WTC11 (cell line): ENCODE measurements at regions not wholly inside any gene's neighbourhood (a gene's known extent, or its start where the extent isn't known, plus 50 kb on each side); places are given as distances from the start of the nearest gene placed in this dataset.

Experiments used
- ATAC-seq: fragments of 200-7000 bp; cut with Tn5 transposase; 2 replicates; pipeline ENCODE4 v1.10.0; 2021; ENCODE audit warnings: mild to moderate bottlenecking, moderate library complexity
- CTCF ChIA-PET: fragments of 300-600 bp; sonication (Branson Sonifier 250); formaldehyde crosslinking; loops from one replicate; lab custom pipeline; 2021; ENCODE audit warnings: antibody characterized with exemption; lab: Charles Lee
- POLR2A ChIA-PET: fragments of 350-600 bp; sonication (Branson Sonifier 250); formaldehyde crosslinking; loops from one replicate; lab custom pipeline; 2021; ENCODE audit warnings: antibody characterized with exemption; lab: Charles Lee
- DNase-seq: peaks from one replicate; pipeline ENCODE4 v3.0.0; 2021; ENCODE audit warnings: low spot score
- H3K27ac Mint-ChIP-seq: 2 replicates; pipeline ENCODE4 v1.8.0; 2021; ENCODE audit warnings: mixed read lengths
- H3K27me3 Mint-ChIP-seq: 2 replicates; pipeline ENCODE4 v1.8.0; 2021; ENCODE audit warnings: low read depth, mild to moderate bottlenecking, moderate library complexity, mixed read lengths
- H3K36me3 Mint-ChIP-seq: 2 replicates; pipeline ENCODE4 v1.8.0; 2021; ENCODE audit warnings: mixed read lengths
- H3K4me1 Mint-ChIP-seq: 2 replicates; pipeline ENCODE4 v1.8.0; 2022; ENCODE audit warnings: mixed read lengths
- H3K4me3 Mint-ChIP-seq: 2 replicates; pipeline ENCODE4 v1.8.0; 2021; ENCODE audit warnings: mild to moderate bottlenecking, moderate library complexity, mixed read lengths
- H3K9me3 Mint-ChIP-seq: 2 replicates; pipeline ENCODE4 v1.8.0; 2021; ENCODE audit warnings: mixed read lengths
- ATF1 ChIP-seq: sonication (generic); formaldehyde crosslinking; IDR thresholded peaks from 2 replicates; pipeline ENCODE4 v1.8.1; 2023; ENCODE audit warnings: mild to moderate bottlenecking, moderate library complexity, missing genetic modification reagents
- ELF4 ChIP-seq: sonication (generic); formaldehyde crosslinking; IDR thresholded peaks from 2 replicates; pipeline ENCODE4 v1.8.1; 2022; ENCODE audit warnings: low read depth, mild to moderate bottlenecking, moderate library complexity, missing genetic modification reagents
- ESRRA ChIP-seq: sonication (generic); formaldehyde crosslinking; IDR thresholded peaks from 2 replicates; pipeline ENCODE4 v1.8.1; 2022; ENCODE audit warnings: mild to moderate bottlenecking, missing genetic modification reagents, borderline replicate concordance
- GRHL2 ChIP-seq: fragments of 250-450 bp; sonication (Bioruptor Pico); IDR thresholded peaks from 2 replicates; pipeline ENCODE4 v1.8.0; 2022; ENCODE audit warnings: mild to moderate bottlenecking, moderate library complexity; ENCODE audit not compliant: insufficient replicate concordance, severe bottlenecking
- JUN ChIP-seq: sonication (generic); formaldehyde crosslinking; IDR thresholded peaks from 2 replicates; pipeline ENCODE4 v1.8.0; 2023; ENCODE audit warnings: mild to moderate bottlenecking, missing genetic modification reagents
- MLX ChIP-seq: sonication (generic); formaldehyde crosslinking; IDR thresholded peaks from 2 replicates; pipeline ENCODE4 v1.8.1; 2023; ENCODE audit warnings: mild to moderate bottlenecking, missing genetic modification reagents, moderate library complexity
- NFATC4 ChIP-seq: fragments of 250-450 bp; sonication (Bioruptor Pico); IDR thresholded peaks from 2 replicates; pipeline ENCODE4 v1.9.0; 2021; ENCODE audit warnings: mild to moderate bottlenecking
- NFE2L1 ChIP-seq: sonication (generic); formaldehyde crosslinking; IDR thresholded peaks from 2 replicates; pipeline ENCODE4 v1.8.1; 2023; ENCODE audit warnings: missing genetic modification reagents
- NFYB ChIP-seq: sonication (generic); formaldehyde crosslinking; conservative IDR thresholded peaks from 2 replicates; pipeline ENCODE4 v1.8.0; 2022; ENCODE audit warnings: low read depth, missing genetic modification reagents
- NR1H2 ChIP-seq: sonication (generic); formaldehyde crosslinking; IDR thresholded peaks from 2 replicates; pipeline ENCODE4 v1.9.0; 2021; ENCODE audit warnings: mild to moderate bottlenecking, moderate library complexity, missing genetic modification reagents
- SMAD3 ChIP-seq: sonication (generic); formaldehyde crosslinking; IDR thresholded peaks from 2 replicates; pipeline ENCODE4 v1.8.0; 2022; ENCODE audit warnings: missing genetic modification reagents, mild to moderate bottlenecking, borderline replicate concordance
- ZNF232 ChIP-seq: sonication (generic); formaldehyde crosslinking; IDR thresholded peaks from 2 replicates; pipeline ENCODE4 v1.8.0; 2022; ENCODE audit warnings: mild to moderate bottlenecking, missing genetic modification reagents
- ZNF425 ChIP-seq: fragments of 250-450 bp; sonication (Bioruptor Pico); conservative IDR thresholded peaks from 2 replicates; pipeline ENCODE4 v1.9.0; 2021; ENCODE audit warnings: mild to moderate bottlenecking
- ZNF532 ChIP-seq: fragments of 250-450 bp; sonication (Bioruptor Pico); IDR thresholded peaks from 2 replicates; pipeline ENCODE4 v1.9.0; 2021; ENCODE audit warnings: mild to moderate bottlenecking, borderline replicate concordance
- TF ChIP-seq, protein P1 (sequence below): sonication (generic); formaldehyde crosslinking; IDR thresholded peaks from 2 replicates; pipeline ENCODE4 v1.8.1; 2022; ENCODE audit warnings: low read depth, mild to moderate bottlenecking, moderate library complexity, missing genetic modification reagents, borderline replicate concordance
- TF ChIP-seq, protein P2 (sequence below): sonication (generic); formaldehyde crosslinking; IDR thresholded peaks from 2 replicates; pipeline ENCODE4 v1.8.0; 2022; ENCODE audit warnings: mild to moderate bottlenecking, missing genetic modification reagents
- TF ChIP-seq, protein P3 (sequence below): sonication (generic); formaldehyde crosslinking; IDR thresholded peaks from 2 replicates; pipeline ENCODE4 v1.8.0; 2022; ENCODE audit warnings: missing genetic modification reagents

GRCh38 chr9:7912037-7912535 is 112.5 kb upstream of the DMAC1 start:
- no peak overlapping the region for H3K4me3 Mint-ChIP-seq
- CTCF ChIA-PET: no interaction called here
- TF ChIP-seq, protein P1, sequence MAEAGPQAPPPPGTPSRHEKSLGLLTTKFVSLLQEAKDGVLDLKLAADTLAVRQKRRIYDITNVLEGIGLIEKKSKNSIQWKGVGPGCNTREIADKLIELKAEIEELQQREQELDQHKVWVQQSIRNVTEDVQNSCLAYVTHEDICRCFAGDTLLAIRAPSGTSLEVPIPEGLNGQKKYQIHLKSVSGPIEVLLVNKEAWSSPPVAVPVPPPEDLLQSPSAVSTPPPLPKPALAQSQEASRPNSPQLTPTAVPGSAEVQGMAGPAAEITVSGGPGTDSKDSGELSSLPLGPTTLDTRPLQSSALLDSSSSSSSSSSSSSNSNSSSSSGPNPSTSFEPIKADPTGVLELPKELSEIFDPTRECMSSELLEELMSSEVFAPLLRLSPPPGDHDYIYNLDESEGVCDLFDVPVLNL (CRISPR knock-in tag): no peak
- TF ChIP-seq ATF1 (CRISPR knock-in tag) (no peak), NR1H2 (CRISPR knock-in tag) (no peak), NFE2L1 (no peak), ZNF425 (CRISPR knock-in tag) (no peak), SMAD3 (no peak), ZNF532 (no peak), MLX (CRISPR knock-in tag) (no peak), ZNF232 (CRISPR knock-in tag) (no peak), JUN (CRISPR knock-in tag) (no peak), GRHL2 (CRISPR knock-in tag) (no peak), NFATC4 (CRISPR knock-in tag) (no peak), ELF4 (no peak), ESRRA (no peak), NFYB (CRISPR knock-in tag) (no peak)
- TF ChIP-seq, protein P2, sequence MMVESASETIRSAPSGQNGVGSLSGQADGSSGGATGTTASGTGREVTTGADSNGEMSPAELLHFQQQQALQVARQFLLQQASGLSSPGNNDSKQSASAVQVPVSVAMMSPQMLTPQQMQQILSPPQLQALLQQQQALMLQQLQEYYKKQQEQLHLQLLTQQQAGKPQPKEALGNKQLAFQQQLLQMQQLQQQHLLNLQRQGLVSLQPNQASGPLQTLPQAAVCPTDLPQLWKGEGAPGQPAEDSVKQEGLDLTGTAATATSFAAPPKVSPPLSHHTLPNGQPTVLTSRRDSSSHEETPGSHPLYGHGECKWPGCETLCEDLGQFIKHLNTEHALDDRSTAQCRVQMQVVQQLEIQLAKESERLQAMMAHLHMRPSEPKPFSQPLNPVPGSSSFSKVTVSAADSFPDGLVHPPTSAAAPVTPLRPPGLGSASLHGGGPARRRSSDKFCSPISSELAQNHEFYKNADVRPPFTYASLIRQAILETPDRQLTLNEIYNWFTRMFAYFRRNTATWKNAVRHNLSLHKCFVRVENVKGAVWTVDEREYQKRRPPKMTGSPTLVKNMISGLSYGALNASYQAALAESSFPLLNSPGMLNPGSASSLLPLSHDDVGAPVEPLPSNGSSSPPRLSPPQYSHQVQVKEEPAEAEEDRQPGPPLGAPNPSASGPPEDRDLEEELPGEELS (CRISPR knock-in tag): no peak
- TF ChIP-seq, protein P3, sequence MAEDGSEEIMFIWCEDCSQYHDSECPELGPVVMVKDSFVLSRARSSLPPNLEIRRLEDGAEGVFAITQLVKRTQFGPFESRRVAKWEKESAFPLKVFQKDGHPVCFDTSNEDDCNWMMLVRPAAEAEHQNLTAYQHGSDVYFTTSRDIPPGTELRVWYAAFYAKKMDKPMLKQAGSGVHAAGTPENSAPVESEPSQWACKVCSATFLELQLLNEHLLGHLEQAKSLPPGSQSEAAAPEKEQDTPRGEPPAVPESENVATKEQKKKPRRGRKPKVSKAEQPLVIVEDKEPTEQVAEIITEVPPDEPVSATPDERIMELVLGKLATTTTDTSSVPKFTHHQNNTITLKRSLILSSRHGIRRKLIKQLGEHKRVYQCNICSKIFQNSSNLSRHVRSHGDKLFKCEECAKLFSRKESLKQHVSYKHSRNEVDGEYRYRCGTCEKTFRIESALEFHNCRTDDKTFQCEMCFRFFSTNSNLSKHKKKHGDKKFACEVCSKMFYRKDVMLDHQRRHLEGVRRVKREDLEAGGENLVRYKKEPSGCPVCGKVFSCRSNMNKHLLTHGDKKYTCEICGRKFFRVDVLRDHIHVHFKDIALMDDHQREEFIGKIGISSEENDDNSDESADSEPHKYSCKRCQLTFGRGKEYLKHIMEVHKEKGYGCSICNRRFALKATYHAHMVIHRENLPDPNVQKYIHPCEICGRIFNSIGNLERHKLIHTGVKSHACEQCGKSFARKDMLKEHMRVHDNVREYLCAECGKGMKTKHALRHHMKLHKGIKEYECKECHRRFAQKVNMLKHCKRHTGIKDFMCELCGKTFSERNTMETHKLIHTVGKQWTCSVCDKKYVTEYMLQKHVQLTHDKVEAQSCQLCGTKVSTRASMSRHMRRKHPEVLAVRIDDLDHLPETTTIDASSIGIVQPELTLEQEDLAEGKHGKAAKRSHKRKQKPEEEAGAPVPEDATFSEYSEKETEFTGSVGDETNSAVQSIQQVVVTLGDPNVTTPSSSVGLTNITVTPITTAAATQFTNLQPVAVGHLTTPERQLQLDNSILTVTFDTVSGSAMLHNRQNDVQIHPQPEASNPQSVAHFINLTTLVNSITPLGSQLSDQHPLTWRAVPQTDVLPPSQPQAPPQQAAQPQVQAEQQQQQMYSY: no peak
- peaks cover 7% of the 10 kb centered on the region for H3K4me1 Mint-ChIP-seq
- POLR2A ChIA-PET: no interaction called here
- no peaks in the 10 kb centered on the region for H3K27me3 Mint-ChIP-seq
- no peak overlapping the region for H3K27ac Mint-ChIP-seq
- H3K9me3 Mint-ChIP-seq: no peaks in the 10 kb centered on the region
- DNase-seq (no peak), ATAC-seq (no peak)
- no peaks in the 10 kb centered on the region for H3K36me3 Mint-ChIP-seq
